Trophoblast cell (in vitro differentiated cells and primary cell): ENCODE measurements at regions not wholly inside any gene's neighbourhood (a gene's known extent, or its start where the extent isn't known, plus 50 kb on each side); places are given as distances from the start of the nearest gene placed in this dataset.

Experiments used
- DNase-seq, 2 donors: peaks; one replicate each; pipeline ENCODE4 v3.0.0-alpha.2; 2016
- H2AFZ ChIP-seq: 2 replicates; pipeline ENCODE4 v1.6.1; 2013; ENCODE audit warnings: low read length, moderate library complexity, mild to moderate bottlenecking; ENCODE audit not compliant: insufficient read depth, poor library complexity
- H2AK5ac ChIP-seq: 2 replicates; pipeline ENCODE4 v1.6.1; 2013; ENCODE audit warnings: mild to moderate bottlenecking, low read length
- H2BK120ac ChIP-seq: 2 replicates; pipeline ENCODE4 v1.6.1; 2013; ENCODE audit warnings: low read length, mild to moderate bottlenecking, moderate library complexity; ENCODE audit not compliant: insufficient read depth, poor library complexity
- H2BK12ac ChIP-seq: 2 replicates; pipeline ENCODE4 v1.6.1; 2013; ENCODE audit warnings: mild to moderate bottlenecking, low read length, moderate library complexity
- H2BK5ac ChIP-seq: 2 replicates; pipeline ENCODE4 v1.6.1; 2013; ENCODE audit warnings: low read length, low read depth, moderate library complexity, mild to moderate bottlenecking; ENCODE audit not compliant: poor library complexity
- H3K14ac ChIP-seq: 2 replicates; pipeline ENCODE4 v1.6.1; 2013; ENCODE audit warnings: mild to moderate bottlenecking, low read length
- H3K18ac ChIP-seq: 2 replicates; pipeline ENCODE4 v1.6.1; 2013; ENCODE audit warnings: mild to moderate bottlenecking, low read length
- H3K23ac ChIP-seq: 2 replicates; pipeline ENCODE4 v1.6.1; 2013; ENCODE audit warnings: low read length
- H3K27ac ChIP-seq: 2 replicates; pipeline ENCODE4 v1.5.1; 2013; ENCODE audit warnings: low read depth, mild to moderate bottlenecking, inconsistent platforms, low read length, moderate library complexity
- H3K27me3 ChIP-seq: 2 replicates; pipeline ENCODE4 v1.6.1; 2013; ENCODE audit warnings: inconsistent platforms, mild to moderate bottlenecking, low read length, moderate library complexity; ENCODE audit not compliant: insufficient read depth
- H3K36me3 ChIP-seq, 2 experiments: 1 replicate in 1 of 2; 2 replicates in 1 of 2; pipeline ENCODE4 v1.6.1; 2013; ENCODE audit warnings: low read length in 2 of 2, mild to moderate bottlenecking in 2 of 2, moderate library complexity in 1 of 2; ENCODE audit not compliant: insufficient read depth in 2 of 2, control insufficient read depth in 1 of 2
- H3K4ac ChIP-seq: 2 replicates; pipeline ENCODE4 v1.6.1; 2013; ENCODE audit warnings: low read depth, mild to moderate bottlenecking, low read length, moderate library complexity
- H3K4me1 ChIP-seq, 2 experiments: 1 replicate in 1 of 2; 2 replicates in 1 of 2; pipeline ENCODE4 v1.6.1; 2013; ENCODE audit warnings: low read length in 2 of 2, mild to moderate bottlenecking in 2 of 2, moderate library complexity in 1 of 2; ENCODE audit not compliant: insufficient read depth in 2 of 2, control insufficient read depth in 1 of 2
- H3K4me2 ChIP-seq: 2 replicates; pipeline ENCODE4 v1.6.1; 2013; ENCODE audit warnings: inconsistent platforms, mild to moderate bottlenecking, low read length, moderate library complexity
- H3K4me3 ChIP-seq: 2 replicates; pipeline ENCODE4 v1.5.1; 2013; ENCODE audit warnings: mild to moderate bottlenecking, low read depth, low read length, inconsistent platforms
- H3K79me1 ChIP-seq: one replicate; pipeline ENCODE4 v1.6.1; 2013; ENCODE audit warnings: low read length
- H3K79me2 ChIP-seq: 2 replicates; pipeline ENCODE4 v1.6.1; 2013; ENCODE audit warnings: low read length, mild to moderate bottlenecking; ENCODE audit not compliant: control insufficient read depth, insufficient read depth, poor library complexity
- H3K9ac ChIP-seq: 2 replicates; pipeline ENCODE4 v1.6.1; 2013; ENCODE audit warnings: mild to moderate bottlenecking, low read length
- H3K9me3 ChIP-seq: 2 replicates; pipeline ENCODE4 v1.6.1; 2013; ENCODE audit warnings: low read depth, mild to moderate bottlenecking, control low read depth, inconsistent platforms, low read length; ENCODE audit not compliant: insufficient read depth
- H4K12ac ChIP-seq: 2 replicates; pipeline ENCODE4 v1.6.1; 2013; ENCODE audit warnings: low read depth, mild to moderate bottlenecking, low read length, moderate library complexity
- H4K8ac ChIP-seq: 2 replicates; pipeline ENCODE4 v1.6.1; 2013; ENCODE audit warnings: low read depth, mild to moderate bottlenecking, low read length, moderate library complexity
- H4K91ac ChIP-seq: one replicate; pipeline ENCODE4 v1.6.1; 2013; ENCODE audit warnings: low read depth, mild to moderate bottlenecking, low read length, moderate library complexity
- WGBS: extraction: QIAGEN DNeasy Blood & Tissue Kit; methylation state at CpG from one replicate; pipeline ENCODE4 v1.1.7; 2013; ENCODE audit warnings: missing lambda C conversion rate; ENCODE audit not compliant: insufficient read length, insufficient coverage; ENCODE audit errors: extremely low coverage; 5-methylcytosine and 5-hydroxymethylcytosine counted together

DNA sequence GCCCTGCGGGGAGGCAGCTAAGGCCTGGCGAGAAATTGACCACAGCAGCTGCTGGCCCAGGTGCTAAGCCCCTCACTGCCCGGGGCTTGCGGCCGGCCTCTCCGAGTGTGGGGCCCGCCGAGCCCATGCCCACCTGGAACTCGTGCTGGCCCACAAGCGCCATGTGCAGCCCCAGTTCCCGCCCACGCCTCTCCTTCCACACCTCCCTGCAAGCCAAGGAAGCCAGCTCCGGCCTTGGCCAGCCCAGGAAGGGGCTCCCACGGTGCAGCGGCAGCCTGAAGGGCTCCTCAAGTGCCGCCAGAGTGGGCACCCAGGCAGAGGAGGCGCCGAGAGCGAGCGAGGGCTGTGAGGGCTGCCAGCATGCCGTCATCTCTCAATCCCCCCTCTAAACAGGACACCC, 304.6 kb upstream of the FAM98A start:
- no peak overlapping the region for H4K91ac ChIP-seq
- H2AK5ac ChIP-seq: no peak overlapping the region
- H3K9me3 ChIP-seq: no peaks in the 10 kb centered on the region
- H3K23ac ChIP-seq: no peak overlapping the region
- no peak overlapping the region for H3K27ac ChIP-seq
- WGBS: no CpG with 5 or more reads among the region's 21 CpGs
- no peaks in the 10 kb centered on the region for H3K27me3 ChIP-seq
- no peak overlapping the region for H2BK5ac ChIP-seq
- H4K8ac ChIP-seq: no peak overlapping the region
- no peaks in the 10 kb centered on the region for H3K79me2 ChIP-seq
- no peak overlapping the region for H3K18ac ChIP-seq
- no peak overlapping the region for H4K12ac ChIP-seq
- H3K4me3 ChIP-seq: no peak overlapping the region
- H3K14ac ChIP-seq: no peak overlapping the region
- H3K4me2 ChIP-seq: no peak overlapping the region
- H3K79me1 ChIP-seq: no peaks in the 10 kb centered on the region
- no peak overlapping the region for H2BK120ac ChIP-seq
- H3K9ac ChIP-seq: no peak overlapping the region
- H3K4ac ChIP-seq: no peak overlapping the region
- DNase-seq: no peak
- no peaks in the 10 kb centered on the region for H3K4me1 ChIP-seq
- H2AFZ ChIP-seq: no peak overlapping the region
- no peaks in the 10 kb centered on the region for H3K36me3 ChIP-seq
- no peak overlapping the region for H2BK12ac ChIP-seq

DNA sequence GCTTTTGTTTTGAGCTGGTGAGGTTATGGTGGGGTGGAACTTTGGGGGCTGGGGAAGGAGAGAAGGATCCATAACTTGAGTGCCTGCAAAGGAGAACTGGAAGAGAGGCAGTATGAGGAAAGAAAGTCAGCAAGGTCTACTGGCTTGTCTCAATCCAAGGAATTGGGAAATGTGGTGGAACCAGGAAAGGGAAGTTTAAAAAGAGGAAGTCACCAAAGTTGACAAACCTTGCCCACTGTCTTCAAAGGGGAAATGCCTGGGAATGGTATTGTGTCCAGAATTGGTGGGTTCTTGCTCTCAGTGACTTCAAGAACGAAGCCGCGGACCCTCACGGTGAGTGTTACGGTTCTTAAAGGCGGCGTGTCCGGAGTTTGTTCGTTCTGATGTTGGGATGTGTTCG, 304.1 kb upstream of the FAM98A start:
- H3K9me3 ChIP-seq: no peaks in the 10 kb centered on the region
- no peaks in the 10 kb centered on the region for H3K79me1 ChIP-seq
- no peak overlapping the region for H2BK12ac ChIP-seq
- no peak overlapping the region for H3K4ac ChIP-seq
- H3K23ac ChIP-seq: no peak overlapping the region
- H3K14ac ChIP-seq: no peak overlapping the region
- H2BK5ac ChIP-seq: no peak overlapping the region
- H3K18ac ChIP-seq: no peak overlapping the region
- H3K27ac ChIP-seq: no peak overlapping the region
- H4K91ac ChIP-seq: no peak overlapping the region
- no peak overlapping the region for H3K9ac ChIP-seq
- H3K36me3 ChIP-seq: no peaks in the 10 kb centered on the region
- no peaks in the 10 kb centered on the region for H3K79me2 ChIP-seq
- no peak overlapping the region for H4K8ac ChIP-seq
- DNase-seq: no peak
- H3K4me2 ChIP-seq: no peak overlapping the region
- no peaks in the 10 kb centered on the region for H3K27me3 ChIP-seq
- H3K4me1 ChIP-seq: no peaks in the 10 kb centered on the region
- H2BK120ac ChIP-seq: no peak overlapping the region
- no CpG with 5 or more reads among the region's 10 CpGs for WGBS
- no peak overlapping the region for H2AK5ac ChIP-seq
- no peak overlapping the region for H2AFZ ChIP-seq
- H3K4me3 ChIP-seq: no peak overlapping the region
- H4K12ac ChIP-seq: no peak overlapping the region

DNA sequence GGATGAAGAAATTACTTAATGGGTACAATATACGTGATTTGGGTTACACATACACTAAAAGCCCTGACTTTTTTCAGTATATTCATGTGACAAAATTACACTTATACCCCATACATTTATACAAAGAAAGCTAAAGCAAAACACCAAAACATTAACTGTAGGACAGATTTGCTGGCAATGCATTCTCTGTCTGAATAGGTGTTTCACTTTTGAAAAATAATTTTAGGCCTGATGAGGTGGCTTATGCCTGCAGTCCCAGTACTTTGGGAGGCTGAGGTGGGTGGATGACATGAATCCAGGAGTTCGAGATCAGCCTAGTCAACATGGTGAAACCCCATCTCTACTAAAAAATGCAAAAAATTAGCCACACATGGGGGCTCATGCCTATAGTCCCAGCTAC, 301.5 kb upstream of the FAM98A start:
- no peak overlapping the region for H2BK120ac ChIP-seq
- H2BK12ac ChIP-seq: no peak overlapping the region
- no peaks in the 10 kb centered on the region for H3K79me1 ChIP-seq
- no peaks in the 10 kb centered on the region for H3K79me2 ChIP-seq
- H2AFZ ChIP-seq: no peak overlapping the region
- H3K18ac ChIP-seq: no peak overlapping the region
- H4K12ac ChIP-seq: no peak overlapping the region
- H3K4ac ChIP-seq: no peak overlapping the region
- no peaks in the 10 kb centered on the region for H3K4me1 ChIP-seq
- H3K9ac ChIP-seq: no peak overlapping the region
- no peaks in the 10 kb centered on the region for H3K27me3 ChIP-seq
- H2AK5ac ChIP-seq: no peak overlapping the region
- H3K36me3 ChIP-seq: no peaks in the 10 kb centered on the region
- no peak overlapping the region for H3K4me3 ChIP-seq
- no peak overlapping the region for H3K27ac ChIP-seq
- H4K8ac ChIP-seq: no peak overlapping the region
- H4K91ac ChIP-seq: no peak overlapping the region
- H3K14ac ChIP-seq: no peak overlapping the region
- WGBS: no CpG with 5 or more reads among the region's 2 CpGs
- no peak for DNase-seq
- no peak overlapping the region for H3K23ac ChIP-seq
- no peak overlapping the region for H2BK5ac ChIP-seq
- no peaks in the 10 kb centered on the region for H3K9me3 ChIP-seq
- no peak overlapping the region for H3K4me2 ChIP-seq

DNA sequence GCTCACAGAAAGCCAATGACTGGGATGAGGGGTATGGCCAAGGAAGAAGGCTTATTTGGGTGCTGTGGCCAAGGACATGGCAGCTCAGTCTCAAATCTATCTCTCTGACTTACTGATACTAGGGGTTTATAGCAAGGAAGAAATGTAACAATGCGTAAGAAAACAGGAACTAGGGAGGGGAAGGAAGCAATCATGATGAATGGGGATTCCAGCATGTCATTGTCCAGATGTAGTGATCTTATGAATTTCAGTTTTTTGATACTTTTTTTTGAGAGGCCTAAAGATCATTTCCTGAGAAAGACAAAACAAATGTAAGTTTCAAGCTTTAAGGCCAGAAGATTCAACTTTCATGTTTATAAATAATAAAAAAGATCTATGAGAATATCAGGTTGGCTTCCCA, 298.6 kb upstream of the FAM98A start:
- Histone ChIP-seq H3K23ac (no peak overlapping the region), H3K14ac (no peak overlapping the region), H3K4me1 (no peaks in the 10 kb centered on the region), H2BK5ac (no peak overlapping the region), H2BK120ac (no peak overlapping the region), H2AFZ (no peak overlapping the region), H4K8ac (no peak overlapping the region), H3K9me3 (no peaks in the 10 kb centered on the region), H4K12ac (no peak overlapping the region), H3K36me3 (no peaks in the 10 kb centered on the region), H3K9ac (no peak overlapping the region), H3K79me1 (no peaks in the 10 kb centered on the region), H3K18ac (no peak overlapping the region), H2BK12ac (no peak overlapping the region), H3K4me2 (no peak overlapping the region), H3K4me3 (no peak overlapping the region), H3K79me2 (no peaks in the 10 kb centered on the region), H4K91ac (no peak overlapping the region), H2AK5ac (no peak overlapping the region), H3K4ac (no peak overlapping the region), H3K27me3 (no peaks in the 10 kb centered on the region), H3K27ac (no peak overlapping the region)
- no peak for DNase-seq
- WGBS: no CpG with 5 or more reads among the region's 1 CpG
